ENCODE measurements at regions not wholly inside any gene's neighbourhood (a gene's known extent, or its start where the extent isn't known, plus 50 kb on each side); places are given as distances from the start of the nearest gene placed in this dataset.

- no peak overlapping the region for H3K4me3 ChIP-seq (ENCODE audit: low read depth, low read length)
- no peak for TF ChIP-seq CTCF (IDR thresholded peaks at IDR 0.05; ENCODE audit: insufficient read depth, low read depth, low read length)
- DNase-seq (ENCODE audit: low read depth): no peak
Observed at GRCh38 chr6:113181164-113181563, 676.0 kb upstream of the MARCKS start.

DNA sequence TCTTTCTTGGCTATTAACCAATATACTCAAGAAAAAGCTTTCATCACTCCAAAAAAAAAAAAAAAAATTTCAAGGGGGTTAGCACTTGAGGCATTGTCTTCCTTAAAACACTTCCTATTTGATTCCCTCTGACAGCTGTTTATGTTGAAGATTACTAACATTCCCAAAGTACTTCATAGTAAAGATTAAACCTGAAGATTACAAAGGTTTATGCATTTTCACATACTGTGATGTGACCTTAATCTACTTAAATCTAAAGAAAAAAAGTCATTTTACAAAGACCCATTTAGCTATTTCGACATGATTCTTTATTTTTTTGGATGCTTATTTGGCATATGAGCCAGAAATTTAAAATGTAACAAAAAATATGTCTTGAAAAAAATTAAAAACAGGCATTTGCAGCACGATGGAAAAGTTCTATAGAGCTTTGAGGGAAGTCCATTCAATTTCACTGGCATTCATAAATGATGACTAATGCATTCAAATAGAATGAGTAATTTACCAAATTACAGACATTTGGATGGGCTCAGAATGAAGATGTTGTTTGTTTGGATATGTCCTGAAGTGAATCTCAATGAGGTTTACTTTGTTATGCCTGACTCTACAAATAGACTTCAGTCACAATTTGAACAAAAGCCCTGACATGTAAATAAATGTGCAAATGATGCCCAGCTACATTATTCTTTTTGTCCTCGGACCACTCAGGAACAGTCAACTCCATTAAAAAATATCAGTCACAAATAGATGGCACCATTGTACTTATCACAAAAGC is 674.6 kb upstream of the MARCKS start:
- H3K4me3 ChIP-seq (ENCODE audit: low read depth, low read length): no peak overlapping the region
- TF ChIP-seq CTCF (IDR thresholded peaks at IDR 0.05; ENCODE audit: insufficient read depth, low read depth, low read length): no peak
- peak; percentile 68 for DNase-seq (ENCODE audit: low read depth)

DNA sequence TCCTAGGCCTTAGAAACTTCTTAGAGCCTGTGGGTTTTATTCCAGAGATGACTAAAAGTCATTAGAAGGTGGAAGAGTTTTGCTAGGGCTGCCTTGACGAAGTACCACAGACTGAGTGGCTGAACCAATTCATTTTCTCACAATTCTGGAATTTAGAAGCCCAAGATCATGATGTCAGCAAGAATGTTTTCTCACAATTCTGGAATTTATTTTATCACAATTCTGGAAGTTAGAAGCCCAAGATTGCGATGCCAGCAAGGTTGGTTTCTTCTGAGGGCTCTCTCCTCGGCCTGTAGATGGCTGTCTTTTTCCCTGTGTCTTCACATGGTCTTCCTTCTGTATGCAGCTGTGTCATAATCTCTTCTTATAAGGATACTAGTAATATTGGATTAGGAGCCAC is 672.9 kb upstream of the MARCKS start:
- peak; percentile 34 for DNase-seq (ENCODE audit: low read depth)
- no peak overlapping the region for H3K4me3 ChIP-seq (ENCODE audit: low read depth, low read length)
- no peak for TF ChIP-seq CTCF (IDR thresholded peaks at IDR 0.05; ENCODE audit: insufficient read depth, low read depth, low read length)

DNA sequence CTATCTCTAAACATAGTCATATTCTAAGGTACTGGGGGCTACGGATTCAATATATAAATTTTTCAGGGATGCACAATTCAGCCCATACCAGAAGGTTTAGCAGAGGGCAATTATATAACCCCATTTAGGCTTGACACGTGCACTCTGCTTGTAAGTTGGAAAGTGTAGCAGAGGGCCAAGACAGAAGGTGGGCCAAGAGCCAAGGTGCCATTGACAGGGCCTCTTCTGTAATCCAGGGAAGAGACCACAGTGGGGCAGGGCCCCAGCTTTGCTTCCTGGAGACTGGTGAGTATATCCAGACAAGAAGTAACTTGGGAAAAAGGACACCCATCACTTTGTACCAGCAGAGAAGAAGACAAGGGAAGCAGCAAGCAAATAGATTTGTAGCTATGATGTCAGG is 672.4 kb upstream of the MARCKS start:
- no peak for TF ChIP-seq CTCF (IDR thresholded peaks at IDR 0.05; ENCODE audit: insufficient read depth, low read depth, low read length)
- H3K4me3 ChIP-seq (ENCODE audit: low read depth, low read length): no peak overlapping the region
- no peak for DNase-seq (ENCODE audit: low read depth)

- DNase-seq (ENCODE audit: low read depth): no peak
- no peak for TF ChIP-seq CTCF (IDR thresholded peaks at IDR 0.05; ENCODE audit: insufficient read depth, low read depth, low read length)
- no peak overlapping the region for H3K4me3 ChIP-seq (ENCODE audit: low read depth, low read length)
Observed at GRCh38 chr6:113185299-113185698, 671.8 kb upstream of the MARCKS start.

DNA sequence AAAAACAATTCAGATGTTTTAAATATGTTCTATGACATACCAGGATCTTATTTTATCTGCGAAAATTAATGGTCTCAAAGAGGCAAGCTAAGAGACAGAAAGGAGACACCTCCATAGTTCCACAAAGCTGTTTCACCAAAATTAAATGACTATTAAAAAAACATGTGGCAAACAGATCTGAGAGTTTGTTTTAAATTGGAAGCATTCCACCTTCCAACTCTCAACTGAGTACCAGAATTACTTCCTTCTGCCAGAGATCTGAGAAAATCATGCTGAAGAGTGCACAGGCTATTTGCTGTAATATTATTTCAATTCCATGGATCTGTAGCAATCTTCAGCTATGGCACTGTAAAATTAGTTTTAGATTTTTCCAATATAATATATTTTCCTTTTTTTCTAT is 669.5 kb upstream of the MARCKS start:
- peak; percentile 19 for DNase-seq (ENCODE audit: low read depth)
- TF ChIP-seq CTCF (IDR thresholded peaks at IDR 0.05; ENCODE audit: insufficient read depth, low read depth, low read length): no peak

GRCh38 chr6:113188962-113189361 is 668.2 kb upstream of the MARCKS start:
- TF ChIP-seq CTCF (IDR thresholded peaks at IDR 0.05; ENCODE audit: insufficient read depth, low read depth, low read length): no peak
- DNase-seq (ENCODE audit: low read depth): no peak
- H3K4me3 ChIP-seq (ENCODE audit: low read depth, low read length): no peak overlapping the region

More for the DNA sequence above, 669.5 kb upstream of the MARCKS start:
- no peak overlapping the region for H3K4me3 ChIP-seq (ENCODE audit: low read depth, low read length)

Data from fibroblast of villous mesenchyme (primary cell).